A673 (cell line): ENCODE measurements at regions not wholly inside any gene's neighbourhood (a gene's known extent, or its start where the extent isn't known, plus 50 kb on each side); places are given as distances from the start of the nearest gene placed in this dataset.

ENCODE experiments used
- BruUV-seq: library from RNA; stranded (reverse); fragments of 400-500 nt; replicated peaks from 2 replicates; lab custom pipeline; 2021; lab: Mats Ljungman, UMichigan
- CTCF ChIA-PET: fragments of 300-600 bp; sonication (Branson Sonifier 250); formaldehyde crosslinking; loops from one replicate; lab custom pipeline; 2022; ENCODE audit warnings: antibody characterized with exemption; lab: Charles Lee
- POLR2A ChIA-PET: fragments of 300-600 bp; sonication (Branson Sonifier 250); formaldehyde crosslinking; loops from one replicate; lab custom pipeline; 2022; ENCODE audit warnings: antibody characterized with exemption; ENCODE audit not compliant: low non-redundant PET; lab: Charles Lee
- DNase-seq: peaks from one replicate; pipeline ENCODE4 v3.0.0-alpha.2; 2015; ENCODE audit warnings: low spot score
- H3K27ac ChIP-seq: fragments of 200-600 bp; sonication (generic); 2 replicates; pipeline ENCODE4 v1.5.1; 2016; ENCODE audit warnings: mixed run types, low read depth, mild to moderate bottlenecking, mixed read lengths, antibody characterized with exemption, low read length; ENCODE audit not compliant: poor library complexity, severe bottlenecking
- H3K27me3 ChIP-seq: fragments of 200-600 bp; sonication (generic); replicated peaks from 2 replicates; pipeline ENCODE4 v1.6.1; 2017; ENCODE audit warnings: mixed run types, low read depth, mild to moderate bottlenecking, mixed read lengths, antibody characterized with exemption, low read length; ENCODE audit not compliant: insufficient read depth, poor library complexity
- H3K36me3 ChIP-seq: fragments of 200-600 bp; sonication (generic); 2 replicates; pipeline ENCODE4 v1.6.1; 2016; ENCODE audit warnings: mixed run types, mild to moderate bottlenecking, mixed read lengths, antibody characterized with exemption, low read length; ENCODE audit not compliant: insufficient read depth, poor library complexity, severe bottlenecking
- H3K4me1 ChIP-seq: fragments of 200-600 bp; sonication (generic); 2 replicates; pipeline ENCODE4 v1.6.1; 2017; ENCODE audit warnings: mixed run types, mild to moderate bottlenecking, mixed read lengths, antibody characterized with exemption, low read length; ENCODE audit not compliant: insufficient read depth, poor library complexity, severe bottlenecking
- H3K4me3 ChIP-seq: fragments of 200-600 bp; sonication (generic); 2 replicates; pipeline ENCODE4 v1.5.1; 2016; ENCODE audit warnings: low read depth, mixed run types, mild to moderate bottlenecking, mixed read lengths, low read length; ENCODE audit not compliant: poor library complexity, severe bottlenecking
- H3K9me3 ChIP-seq: fragments of 200-600 bp; sonication (generic); 2 replicates; pipeline ENCODE4 v1.6.1; 2016; ENCODE audit warnings: mixed run types, low read depth, mild to moderate bottlenecking, mixed read lengths, antibody characterized with exemption, low read length; ENCODE audit not compliant: poor library complexity, severe bottlenecking
- CTCF ChIP-seq: fragments of 300-800, 200-600 bp; sonication (generic); conservative IDR thresholded peaks from 2 replicates; pipeline ENCODE4 v1.5.1; 2017; ENCODE audit warnings: low read depth, mild to moderate bottlenecking, antibody characterized with exemption, low read length, moderate library complexity, mixed read lengths
- EZH2 ChIP-seq: fragments of 200-600 bp; sonication (generic); IDR thresholded peaks from 2 replicates; pipeline ENCODE4 v1.6.1; 2017; ENCODE audit warnings: borderline replicate concordance, low read depth, mild to moderate bottlenecking, mixed read lengths, antibody characterized with exemption, low read length; ENCODE audit not compliant: poor library complexity, severe bottlenecking
- intact Hi-C: fragments of 100-400 bp; cut with micrococcal nuclease; formaldehyde crosslinking; loops from one replicate; pipeline ENCODE4 v1.10.0; 2022; ENCODE audit not compliant: unreplicated experiment

- no peaks in the 10 kb centered on the region for H3K36me3 ChIP-seq
- DNase-seq, result no peak
- BruUV-seq, result no TSS peak
- no peak overlapping the region for H3K4me3 ChIP-seq
- CTCF ChIA-PET, result no interaction called here
- intact Hi-C loops, result no loop called here
- H3K9me3 ChIP-seq, result no peaks in the 10 kb centered on the region
- no peaks in the 10 kb centered on the region for H3K27me3 ChIP-seq
- no peak for TF ChIP-seq CTCF
- no peak for TF ChIP-seq EZH2
- peaks cover 12% of the 10 kb centered on the region for H3K4me1 ChIP-seq
- POLR2A ChIA-PET, result no interaction called here
- H3K27ac ChIP-seq, result no peak overlapping the region
Measured at GRCh38 chr13:109385242-109385560, 401.2 kb downstream of the IRS2 start.

- BruUV-seq, result no TSS peak
- TF ChIP-seq CTCF, result no peak
- no peak for TF ChIP-seq EZH2
- DNase-seq, result no peak
- no peak overlapping the region for H3K4me3 ChIP-seq
- POLR2A ChIA-PET, result no interaction called here
- H3K9me3 ChIP-seq, result no peaks in the 10 kb centered on the region
- intact Hi-C loops, result no loop called here
- no peaks in the 10 kb centered on the region for H3K27me3 ChIP-seq
- H3K27ac ChIP-seq, result no peak overlapping the region
- peaks cover 9% of the 10 kb centered on the region for H3K4me1 ChIP-seq
- CTCF ChIA-PET, result no interaction called here
- no peaks in the 10 kb centered on the region for H3K36me3 ChIP-seq
Measured at GRCh38 chr13:109384491-109385241, 401.7 kb downstream of the IRS2 start.

GRCh38 chr13:109383683-109384082, 402.7 kb downstream of the IRS2 start:
- intact Hi-C loops, result no loop called here
- no TSS peak for BruUV-seq
- no peak overlapping the region for H3K27ac ChIP-seq

More at GRCh38 chr13:109383683-109384082, 402.7 kb downstream of the IRS2 start:
- no peaks in the 10 kb centered on the region for H3K9me3 ChIP-seq
- no peak overlapping the region for H3K4me3 ChIP-seq
- POLR2A ChIA-PET, result no interaction called here
- DNase-seq, result no peak
- H3K36me3 ChIP-seq, result no peaks in the 10 kb centered on the region
- H3K27me3 ChIP-seq, result no peaks in the 10 kb centered on the region
- TF ChIP-seq EZH2 (no peak), CTCF (no peak)
- CTCF ChIA-PET, result no interaction called here
- H3K4me1 ChIP-seq, result peaks cover 7% of the 10 kb centered on the region
